Stimulated activated CD8-positive, alpha-beta memory T cell treated with anti-CD3 and anti-CD28 coated beads, Interleukin-2, amount 100 ng/mL, for 48 hours (primary cell): ENCODE measurements at regions not wholly inside any gene's neighbourhood (a gene's known extent, or its start where the extent isn't known, plus 50 kb on each side); places are given as distances from the start of the nearest gene placed in this dataset.
"Not testable (repeated sequence)": the region's sequence is repeated elsewhere in the genome, so short reads cannot be mapped to it uniquely, and the experiment has no call there.

Source experiments
- DNase-seq, 2 donors: peaks; one replicate each; pipeline ENCODE4 v3.0.0-alpha.2; 2020; ENCODE audit warnings: low read depth in 2 of 2

DNA sequence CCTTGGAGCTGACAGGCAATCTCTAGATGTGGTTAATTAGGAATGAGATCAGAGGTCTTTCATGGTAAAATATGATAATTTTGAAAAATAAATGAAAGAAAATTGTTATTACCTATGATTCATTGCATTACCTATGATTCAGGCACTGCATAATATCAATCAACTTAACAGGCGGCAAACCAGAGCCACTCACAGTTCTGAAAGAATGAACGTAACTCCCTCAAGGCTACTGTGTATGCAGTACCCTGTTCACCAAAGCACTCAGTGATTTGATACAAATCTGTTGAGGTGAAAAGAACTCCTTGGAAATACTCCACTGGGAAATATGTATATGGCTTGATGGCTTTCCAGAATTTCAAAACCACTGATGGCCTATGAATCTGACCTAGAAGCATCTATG, 398.9 kb downstream of the ACTL7B start:
- no peak for DNase-seq

DNA sequence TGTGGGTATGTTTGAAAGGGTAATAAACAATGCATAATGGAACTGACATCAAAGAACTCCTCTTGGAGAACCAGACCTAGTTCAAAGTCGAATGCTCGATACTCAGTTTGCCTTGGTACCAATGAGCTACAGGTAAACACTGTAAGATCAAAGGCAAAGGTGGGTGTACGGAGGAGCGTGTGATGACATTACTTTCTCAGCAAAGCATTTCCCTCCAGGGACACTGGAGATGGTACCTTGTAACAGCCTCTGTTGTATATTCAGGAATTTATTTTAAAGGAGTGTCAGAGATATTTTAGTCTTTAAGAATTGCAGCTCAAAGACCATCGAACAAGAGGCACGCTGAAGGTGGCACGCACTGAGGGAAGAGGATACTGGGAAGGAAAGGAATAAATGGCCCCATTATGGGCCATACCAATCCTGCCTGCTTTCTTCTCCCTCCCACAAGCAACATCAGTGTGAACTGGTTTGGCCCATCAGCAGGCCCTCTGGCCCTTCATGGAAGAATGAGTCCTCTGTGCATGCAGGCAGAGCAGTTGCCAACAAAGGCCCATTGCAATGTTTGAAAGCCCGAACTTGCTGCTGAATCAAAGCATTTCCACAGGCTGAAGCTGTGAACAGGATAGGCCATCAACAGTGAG, 410.2 kb downstream of the ACTL7B start:
- no peak for DNase-seq

GRCh38 chr9:108444400-108445358, 411.1 kb downstream of the ACTL7B start:
- no peak for DNase-seq

GRCh38 chr9:108443741-108444140, 412.0 kb downstream of the ACTL7B start:
- DNase-seq, result no peak

GRCh38 chr9:108443019-108443633, 412.7 kb downstream of the ACTL7B start:
- no peak for DNase-seq

GRCh38 chr9:108442627-108443018, 413.2 kb downstream of the ACTL7B start:
- no peak for DNase-seq

- DNase-seq, result no peak
These were observed 414.1 kb downstream of the ACTL7B start for GRCh38 chr9:108441726-108442125.

DNA sequence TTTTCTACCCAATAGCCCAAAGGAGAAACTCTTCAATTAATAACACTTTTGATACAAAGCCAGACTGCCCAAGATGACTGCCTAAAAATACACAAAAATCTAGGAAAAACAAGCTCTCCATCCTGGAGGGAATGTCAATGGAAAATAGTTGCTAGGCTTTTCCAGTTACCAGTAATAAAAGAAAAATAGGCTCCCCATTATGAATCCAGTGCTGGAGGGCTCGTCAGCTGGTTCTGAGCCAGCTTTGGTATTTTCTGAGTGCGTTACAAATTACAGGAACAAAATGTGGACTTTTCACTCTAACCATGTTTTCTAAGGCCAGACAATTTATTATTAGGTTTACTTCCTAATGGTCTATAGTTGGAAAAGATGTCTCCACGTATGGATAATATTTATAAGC, 414.5 kb downstream of the ACTL7B start:
- DNase-seq, result no peak

DNA sequence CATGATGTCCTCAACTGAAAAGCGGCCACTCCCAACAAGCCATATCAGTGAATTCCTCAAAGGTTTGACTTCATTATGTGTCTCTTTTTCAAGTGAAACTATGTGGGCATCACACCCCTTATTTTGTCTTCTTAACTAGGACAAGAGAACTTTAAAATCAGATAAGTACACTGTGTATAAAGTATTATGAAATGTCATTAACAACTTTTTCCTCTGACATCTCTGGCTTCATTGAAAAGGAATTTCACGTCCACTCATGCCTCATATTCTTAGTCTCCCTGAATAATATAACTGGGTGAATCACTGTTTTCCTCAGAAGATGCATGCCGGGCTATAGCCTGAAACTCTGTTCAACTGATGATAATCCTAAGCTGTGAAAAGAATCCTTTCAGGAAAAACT, 415.8 kb downstream of the ACTL7B start:
- DNase-seq, result no peak

GRCh38 chr9:108437656-108438055, 418.1 kb downstream of the ACTL7B start:
- no peak for DNase-seq

- no peak for DNase-seq
These were observed 419.3 kb downstream of the ACTL7B start for GRCh38 chr9:108436448-108436847.

DNA sequence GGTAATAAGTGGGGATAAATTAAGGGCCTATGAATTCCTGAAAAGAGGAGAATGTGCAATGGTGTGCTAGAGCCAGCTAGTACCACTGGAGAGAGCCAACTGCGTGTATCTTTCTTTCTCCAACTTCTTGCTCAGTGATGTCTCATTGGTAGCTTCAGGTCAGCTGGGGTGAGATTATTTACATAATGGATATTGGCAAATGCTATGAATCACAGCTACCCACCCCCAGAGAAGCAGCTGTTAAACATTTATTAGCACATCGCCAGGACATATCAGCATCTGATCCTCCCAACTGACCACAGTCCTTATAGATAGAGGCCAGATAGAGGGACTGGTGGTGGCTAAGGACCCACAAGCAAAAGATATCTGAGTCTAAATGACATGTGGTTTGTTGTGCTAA, 421.3 kb downstream of the ACTL7B start:
- no peak for DNase-seq

DNA sequence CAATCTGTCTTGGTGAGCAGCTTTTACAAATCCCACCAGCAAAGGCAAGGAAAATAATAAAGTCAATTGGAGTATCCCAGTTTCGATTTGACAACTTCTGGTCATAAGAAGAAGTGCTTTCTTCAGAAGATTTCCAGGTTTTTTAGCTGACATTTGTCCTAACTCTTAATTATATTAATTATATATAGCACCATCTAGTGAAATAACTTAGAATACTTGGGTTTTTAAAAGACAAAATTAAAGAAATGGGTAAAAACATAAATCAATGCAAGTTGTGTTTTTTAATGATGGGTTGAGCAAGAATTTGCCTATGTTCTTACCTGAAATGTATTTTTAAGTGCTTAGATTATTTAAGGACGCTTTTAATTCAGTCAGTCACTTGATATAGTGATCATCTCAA, 421.8 kb downstream of the ACTL7B start:
- no peak for DNase-seq

GRCh38 chr9:108430655-108431054, 425.1 kb downstream of the ACTL7B start:
- no peak for DNase-seq

GRCh38 chr9:108427751-108428150, 428.0 kb downstream of the ACTL7B start:
- DNase-seq, result no peak

- not testable (repeated sequence) for DNase-seq
These were observed 429.3 kb downstream of the ACTL7B start for GRCh38 chr9:108426421-108426940.

DNA sequence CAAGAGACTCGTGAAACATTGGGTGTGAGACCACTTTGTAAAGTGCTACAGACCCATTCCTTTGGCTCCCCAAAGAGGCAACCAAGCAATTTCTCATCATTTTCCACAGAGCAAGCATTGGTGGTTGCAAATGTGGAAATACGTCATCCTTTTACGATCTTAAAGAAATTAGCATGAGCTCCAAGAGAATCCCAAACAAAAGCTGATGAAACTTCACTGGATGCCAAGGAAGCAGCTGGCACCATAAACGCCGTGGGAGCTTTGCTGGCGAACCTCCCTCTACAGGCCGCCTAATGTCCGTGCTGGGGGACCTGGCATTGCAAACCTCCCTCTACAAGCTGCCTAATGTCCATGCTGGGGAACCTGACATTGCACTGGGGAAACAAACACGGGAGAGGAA, 432.4 kb downstream of the ACTL7B start:
- no peak for DNase-seq

DNA sequence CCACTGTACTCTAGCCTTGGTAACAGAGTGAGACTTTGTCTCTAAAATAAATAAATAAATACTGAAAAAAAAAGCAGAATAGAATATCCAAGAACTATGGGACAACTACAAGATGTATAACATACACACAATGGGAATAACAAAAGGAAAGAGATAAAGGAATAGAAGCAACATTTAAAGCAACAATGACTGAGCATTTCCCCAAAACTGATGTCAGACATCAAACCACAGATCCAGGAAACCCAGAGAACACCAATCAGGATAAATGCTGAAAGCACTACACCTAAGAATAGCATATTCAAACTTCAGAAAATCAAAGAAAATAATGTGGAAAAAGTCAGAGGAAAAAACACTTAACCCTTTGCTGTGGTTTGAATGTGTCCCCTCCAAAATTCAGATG, 436.4 kb downstream of the ACTL7B start:
- no peak for DNase-seq

DNA sequence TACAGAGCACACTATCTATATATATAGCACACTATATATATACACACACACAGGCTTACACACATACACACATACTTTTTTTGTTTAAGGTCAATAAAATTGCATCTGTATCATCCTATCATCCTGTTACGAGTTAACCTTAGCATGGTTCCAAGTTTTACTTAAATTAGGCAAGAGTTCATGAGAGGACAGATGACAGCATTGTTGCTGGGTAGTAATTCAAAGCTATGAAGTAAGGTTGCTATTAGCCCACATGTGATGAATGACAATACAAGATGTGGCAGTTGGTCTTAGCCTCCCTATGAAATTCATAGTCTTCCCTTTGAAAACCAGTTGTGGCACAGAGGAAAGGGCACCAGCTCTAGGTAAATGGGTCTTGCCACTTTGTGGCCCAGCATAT, 438.1 kb downstream of the ACTL7B start:
- no peak for DNase-seq

DNA sequence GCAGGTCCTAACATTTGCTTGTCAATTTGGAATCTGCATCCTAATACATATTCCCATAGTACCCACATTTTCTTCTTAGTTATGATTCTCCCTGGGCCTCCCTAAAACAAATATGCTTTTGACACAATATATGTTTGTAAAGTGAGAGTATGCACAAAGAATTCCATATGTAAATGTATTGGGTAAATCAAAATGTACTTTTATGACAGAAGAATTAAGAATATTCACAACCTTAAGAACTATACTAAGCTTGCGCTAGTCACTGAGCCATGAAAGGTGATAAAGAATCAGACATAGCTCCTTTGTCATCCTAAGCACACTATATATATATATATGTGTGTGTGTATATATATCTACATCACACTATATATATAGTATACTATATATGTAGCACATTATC, 438.5 kb downstream of the ACTL7B start:
- no peak for DNase-seq

GRCh38 chr9:108416324-108416723, 439.5 kb downstream of the ACTL7B start:
- no peak for DNase-seq

- DNase-seq, result no peak
These were observed 442.0 kb downstream of the ACTL7B start for GRCh38 chr9:108413809-108414208.

GRCh38 chr9:108412755-108413154, 443.0 kb downstream of the ACTL7B start:
- DNase-seq, result no peak
